Keratinocyte (primary cell): ENCODE measurements at regions not wholly inside any gene's neighbourhood (a gene's known extent, or its start where the extent isn't known, plus 50 kb on each side); places are given as distances from the start of the nearest gene placed in this dataset.

Experiments used
- DNase-seq: peaks from one replicate; pipeline ENCODE4 v3.0.0-alpha.2; 2011; ENCODE audit warnings: low read depth, missing footprints, low spot score
- FAIRE-seq: peaks from 2 replicates; lab custom pipeline; 2011; peaks lifted over from hg19 to GRCh38; lab: Jason Lieb, UNC
- H2AFZ ChIP-seq: 2 replicates; pipeline ENCODE4 v1.6.0; 2012; ENCODE audit warnings: low read length, control low read depth, inconsistent platforms; ENCODE audit not compliant: control insufficient read depth
- H3K27ac ChIP-seq: 2 replicates; pipeline ENCODE4 v1.5.1; 2011; ENCODE audit warnings: low read length; ENCODE audit not compliant: control insufficient read depth, insufficient read depth
- H3K27me3 ChIP-seq: 3 replicates; pipeline ENCODE4 v1.6.0; 2011; ENCODE audit warnings: low read length; ENCODE audit not compliant: control insufficient read depth, insufficient read depth; ENCODE audit errors: extremely low read depth
- H3K36me3 ChIP-seq, 2 experiments: 2 replicates in 1 of 2; 3 replicates in 1 of 2; pipeline ENCODE4 v1.5.1; 2011; ENCODE audit warnings: low read length in 2 of 2, mild to moderate bottlenecking in 1 of 2; ENCODE audit not compliant: control insufficient read depth in 2 of 2, insufficient read depth in 2 of 2; ENCODE audit errors: extremely low read depth in 1 of 2
- H3K4me1 ChIP-seq: 3 replicates; pipeline ENCODE4 v1.5.1; 2011; ENCODE audit warnings: low read length; ENCODE audit not compliant: control insufficient read depth, insufficient read depth; ENCODE audit errors: extremely low read depth
- H3K4me2 ChIP-seq: 3 replicates; pipeline ENCODE4 v1.6.0; 2011; ENCODE audit warnings: low read depth, low read length; ENCODE audit not compliant: control insufficient read depth, insufficient read depth; ENCODE audit errors: extremely low read depth
- H3K4me3 ChIP-seq, 3 experiments: fragments of 200-600 bp in 1 of 3; sonication (generic) in 1 of 3; 2 replicates in 2 of 3; 3 replicates in 1 of 3; pipeline ENCODE4 v1.5.1; 2011 to 2016; ENCODE audit warnings: low read length in 3 of 3, mild to moderate bottlenecking in 3 of 3, control low read depth in 2 of 3, inconsistent platforms in 1 of 3, low read depth in 1 of 3, mixed read lengths in 1 of 3, mixed run types in 1 of 3, moderate library complexity in 1 of 3; ENCODE audit not compliant: control insufficient read depth in 2 of 3, insufficient read depth in 2 of 3; ENCODE audit errors: extremely low read depth in 1 of 3
- H3K79me2 ChIP-seq: 2 replicates; pipeline ENCODE4 v1.6.0; 2012; ENCODE audit warnings: low read length; ENCODE audit not compliant: control insufficient read depth, insufficient read depth
- H3K9ac ChIP-seq: 3 replicates; pipeline ENCODE4 v1.6.0; 2011; ENCODE audit warnings: low read length; ENCODE audit not compliant: control insufficient read depth, insufficient read depth; ENCODE audit errors: extremely low read depth
- H3K9me1 ChIP-seq: 3 replicates; pipeline ENCODE4 v1.6.0; 2011; ENCODE audit warnings: low read length; ENCODE audit not compliant: control insufficient read depth, insufficient read depth; ENCODE audit errors: extremely low read depth
- H3K9me3 ChIP-seq: 2 replicates; pipeline ENCODE4 v1.5.1; 2012; ENCODE audit warnings: low read depth, low read length; ENCODE audit not compliant: control insufficient read depth
- H4K20me1 ChIP-seq: 3 replicates; pipeline ENCODE4 v1.6.0; 2011; ENCODE audit warnings: low read length; ENCODE audit not compliant: control insufficient read depth, insufficient read depth; ENCODE audit errors: extremely low read depth
- EZH2 ChIP-seq: IDR thresholded peaks from one replicate; pipeline ENCODE4 v1.6.1; 2012; ENCODE audit warnings: inconsistent platforms, mild to moderate bottlenecking, low read length, moderate library complexity
- dilution Hi-C: fragments of 300-500 bp; cut with MboI; formaldehyde crosslinking; loops from one replicate; pipeline ENCODE4 v1.7.0; 2020; ENCODE audit warnings: low sequenced_read_pairs; ENCODE audit not compliant: extremely low pct_ligation_motif_present
- TF ChIP-seq, protein P1 (sequence below), 3 experiments: IDR thresholded peaks in 1 of 3; conservative IDR thresholded peaks in 1 of 3; optimal IDR thresholded peaks in 1 of 3; 2 replicates in 2 of 3; 3 replicates in 1 of 3; pipeline versions ENCODE3 to v1.5.1; 2011; ENCODE audit warnings: low read length in 3 of 3, mild to moderate bottlenecking in 3 of 3, moderate library complexity in 2 of 3, control low read depth in 1 of 3, inconsistent platforms in 1 of 3; ENCODE audit not compliant: insufficient read depth in 2 of 3; ENCODE audit errors: extremely low read depth in 1 of 3

GRCh38 chr16:86740298-86740697 lies 161.9 kb downstream of the FOXL1 start:
- no peaks in the 10 kb centered on the region for H4K20me1 ChIP-seq
- no peak overlapping the region for H2AFZ ChIP-seq
- peaks cover 8% of the 10 kb centered on the region for H3K27me3 ChIP-seq
- H3K4me3 ChIP-seq, result no peak overlapping the region
- FAIRE-seq (no peak), DNase-seq (no peak)
- no peaks in the 10 kb centered on the region for H3K9me3 ChIP-seq
- no peak overlapping the region for H3K27ac ChIP-seq
- no peak for TF ChIP-seq EZH2
- TF ChIP-seq, protein P1, sequence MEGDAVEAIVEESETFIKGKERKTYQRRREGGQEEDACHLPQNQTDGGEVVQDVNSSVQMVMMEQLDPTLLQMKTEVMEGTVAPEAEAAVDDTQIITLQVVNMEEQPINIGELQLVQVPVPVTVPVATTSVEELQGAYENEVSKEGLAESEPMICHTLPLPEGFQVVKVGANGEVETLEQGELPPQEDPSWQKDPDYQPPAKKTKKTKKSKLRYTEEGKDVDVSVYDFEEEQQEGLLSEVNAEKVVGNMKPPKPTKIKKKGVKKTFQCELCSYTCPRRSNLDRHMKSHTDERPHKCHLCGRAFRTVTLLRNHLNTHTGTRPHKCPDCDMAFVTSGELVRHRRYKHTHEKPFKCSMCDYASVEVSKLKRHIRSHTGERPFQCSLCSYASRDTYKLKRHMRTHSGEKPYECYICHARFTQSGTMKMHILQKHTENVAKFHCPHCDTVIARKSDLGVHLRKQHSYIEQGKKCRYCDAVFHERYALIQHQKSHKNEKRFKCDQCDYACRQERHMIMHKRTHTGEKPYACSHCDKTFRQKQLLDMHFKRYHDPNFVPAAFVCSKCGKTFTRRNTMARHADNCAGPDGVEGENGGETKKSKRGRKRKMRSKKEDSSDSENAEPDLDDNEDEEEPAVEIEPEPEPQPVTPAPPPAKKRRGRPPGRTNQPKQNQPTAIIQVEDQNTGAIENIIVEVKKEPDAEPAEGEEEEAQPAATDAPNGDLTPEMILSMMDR (optimal IDR thresholded peaks at IDR 0.05 in 1 of 3, IDR thresholded peaks at IDR 0.05 in 1 of 3, conservative IDR thresholded peaks at IDR 0.05 in 1 of 3; ENCODE audit: extremely low read depth in 1 of 3, insufficient read depth in 2 of 3, low read length in 3 of 3), result no peak
- no peaks in the 10 kb centered on the region for H3K79me2 ChIP-seq
- peaks cover 5% of the 10 kb centered on the region for H3K4me1 ChIP-seq
- H3K9me1 ChIP-seq, result no peaks in the 10 kb centered on the region
- no peak overlapping the region for H3K9ac ChIP-seq
- no peak overlapping the region for H3K4me2 ChIP-seq
- H3K36me3 ChIP-seq, result no peaks in the 10 kb centered on the region
- dilution Hi-C loops, result no loop called here

DNA sequence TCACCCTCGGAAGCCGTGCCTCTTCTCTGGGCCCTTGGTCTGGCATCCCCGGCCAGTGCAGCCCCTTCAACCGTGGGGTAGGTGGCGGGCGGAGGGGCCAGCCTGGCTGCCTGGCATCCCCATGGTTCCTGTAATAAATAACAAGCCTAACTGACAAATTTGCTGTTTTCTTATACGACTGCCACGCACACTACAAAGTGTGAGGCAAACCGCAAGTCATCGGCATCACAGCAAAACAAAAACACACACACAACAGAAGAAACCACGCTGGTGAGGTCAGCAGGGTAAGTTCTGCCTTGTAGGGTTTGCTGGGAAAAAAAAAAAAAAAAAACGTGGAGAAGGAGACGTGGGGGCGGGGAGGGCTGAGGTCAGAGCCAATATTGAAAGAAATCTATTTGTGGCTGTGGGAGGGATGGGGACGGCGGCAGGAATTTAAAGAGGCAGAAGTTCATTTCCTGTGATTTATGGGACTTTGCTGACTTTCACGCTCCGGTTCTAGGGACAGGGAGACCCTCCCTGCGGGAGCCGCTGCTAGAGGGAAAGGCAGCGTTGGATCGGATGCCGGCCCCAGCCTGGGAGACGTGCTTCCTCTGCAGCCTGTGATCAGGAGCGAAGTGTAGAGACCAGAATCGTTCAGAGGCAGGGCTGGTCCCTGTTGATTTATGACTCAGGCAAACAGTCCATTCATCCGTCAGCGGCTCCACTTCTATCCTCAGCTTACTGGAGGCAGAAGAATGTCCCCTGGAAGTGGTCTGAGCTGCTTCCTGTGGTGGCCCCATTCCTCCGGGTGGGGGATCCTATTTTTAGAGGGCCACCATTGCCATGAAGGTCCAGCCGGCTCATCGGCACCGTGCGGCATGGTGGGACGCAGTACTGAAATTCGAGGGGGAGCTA lies 162.8 kb downstream of the FOXL1 start:
- Histone ChIP-seq H3K36me3 (no peaks in the 10 kb centered on the region), H3K9me1 (no peaks in the 10 kb centered on the region), H3K4me2 (peak overlapping the region; percentile 7), H3K27ac (no peak overlapping the region), H3K4me3 (no peak overlapping the region), H4K20me1 (no peaks in the 10 kb centered on the region), H2AFZ (peak overlapping the region; percentile 4), H3K4me1 (peaks cover 5% of the 10 kb centered on the region), H3K9ac (no peak overlapping the region), H3K27me3 (peaks cover 8% of the 10 kb centered on the region), H3K9me3 (no peaks in the 10 kb centered on the region), H3K79me2 (no peaks in the 10 kb centered on the region)
- FAIRE-seq (no peak), DNase-seq (no peak)
- no peak for TF ChIP-seq EZH2
- TF ChIP-seq, protein P1 (optimal IDR thresholded peaks at IDR 0.05 in 1 of 3, IDR thresholded peaks at IDR 0.05 in 1 of 3, conservative IDR thresholded peaks at IDR 0.05 in 1 of 3; ENCODE audit: extremely low read depth in 1 of 3, insufficient read depth in 2 of 3, low read length in 3 of 3), result no peak
- dilution Hi-C loops, result no loop called here
